HG02981 (cell line): ENCODE measurements at regions not wholly inside any gene's neighbourhood (a gene's known extent, or its start where the extent isn't known, plus 50 kb on each side); places are given as distances from the start of the nearest gene placed in this dataset.

Experiments
- ATAC-seq: cut with Tn5 transposase; IDR thresholded peaks from one replicate; pipeline ENCODE4 v1.9.1; 2021; ENCODE audit warnings: mild to moderate bottlenecking, moderate library complexity; ENCODE audit not compliant: unreplicated experiment

DNA sequence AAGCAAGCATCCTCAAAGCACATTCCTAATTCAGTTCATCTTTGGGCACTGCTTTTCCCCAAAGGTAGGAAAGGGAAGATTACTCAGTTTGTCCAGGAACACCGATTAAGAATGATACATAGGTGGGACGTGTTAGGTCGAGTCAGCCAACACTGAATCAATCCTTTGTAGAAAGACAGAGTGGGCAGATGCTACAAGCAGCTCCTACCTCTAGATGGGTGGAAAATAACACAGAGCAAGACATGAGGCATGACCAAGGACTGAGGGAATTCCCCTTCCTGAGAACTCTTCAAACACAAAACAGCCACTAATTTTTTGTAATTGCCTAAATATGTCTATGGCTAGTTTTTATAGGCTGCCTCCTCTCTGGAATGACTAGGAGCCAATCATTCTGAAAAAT is 331.7 kb downstream of the HNRNPD start:
- no peak for ATAC-seq

DNA sequence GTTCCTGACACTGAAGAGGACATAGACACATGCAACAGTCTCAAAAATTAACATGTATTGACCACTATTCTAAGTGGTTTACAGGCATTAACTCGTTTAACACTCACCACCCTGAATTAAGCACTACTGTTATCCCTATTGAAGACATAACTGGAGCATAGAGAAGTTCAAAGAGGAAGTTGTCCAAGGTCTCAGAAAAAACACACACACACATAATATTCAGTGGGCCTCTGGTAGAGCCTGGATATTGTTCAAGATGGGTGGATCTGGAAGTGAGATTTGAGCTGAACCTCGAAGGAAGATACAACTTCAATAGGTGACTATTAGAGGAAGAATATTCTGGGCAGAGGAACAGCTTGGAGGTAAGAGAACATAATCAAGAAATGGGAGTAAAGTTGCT is 334.9 kb downstream of the HNRNPD start:
- ATAC-seq = no peak

DNA sequence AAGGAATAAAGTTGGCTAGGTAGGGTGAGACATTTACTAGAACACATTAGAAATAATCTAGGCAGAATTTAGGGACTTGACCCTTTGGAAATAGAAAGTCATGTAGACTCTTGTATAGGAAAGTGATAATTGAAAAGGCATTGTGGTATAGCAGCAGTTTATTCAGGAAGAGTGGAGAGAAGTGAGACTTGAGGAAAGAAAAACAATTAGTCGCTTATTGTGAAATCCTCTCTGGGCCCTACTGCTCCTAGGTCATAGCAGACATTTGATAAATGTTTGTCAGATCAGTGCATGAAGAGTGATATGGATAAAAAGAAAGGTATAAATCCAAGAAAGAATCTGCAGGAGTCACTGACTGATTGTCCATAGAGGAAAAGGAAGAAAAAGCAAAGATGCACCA is 337.6 kb downstream of the HNRNPD start:
- ATAC-seq = no peak

DNA sequence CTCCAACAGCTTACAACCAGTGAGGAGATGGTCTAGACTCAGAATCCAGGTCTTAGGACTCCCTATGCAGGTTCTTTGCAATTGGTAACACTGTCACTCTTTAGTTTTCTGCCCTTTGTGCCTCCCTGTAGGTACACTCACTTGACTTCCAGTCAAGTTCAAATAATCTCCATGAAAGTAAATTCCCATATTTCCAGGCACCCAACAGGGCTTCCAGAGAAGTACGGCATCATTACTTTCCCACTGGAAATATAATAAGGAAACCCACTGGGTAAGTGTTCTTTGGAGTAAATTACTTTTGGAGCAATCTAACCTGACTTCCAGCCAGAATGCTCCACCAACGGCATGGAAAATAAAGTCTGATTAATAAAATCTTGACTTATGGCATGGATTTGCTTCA is 338.9 kb downstream of the HNRNPD start:
- ATAC-seq = no peak

DNA sequence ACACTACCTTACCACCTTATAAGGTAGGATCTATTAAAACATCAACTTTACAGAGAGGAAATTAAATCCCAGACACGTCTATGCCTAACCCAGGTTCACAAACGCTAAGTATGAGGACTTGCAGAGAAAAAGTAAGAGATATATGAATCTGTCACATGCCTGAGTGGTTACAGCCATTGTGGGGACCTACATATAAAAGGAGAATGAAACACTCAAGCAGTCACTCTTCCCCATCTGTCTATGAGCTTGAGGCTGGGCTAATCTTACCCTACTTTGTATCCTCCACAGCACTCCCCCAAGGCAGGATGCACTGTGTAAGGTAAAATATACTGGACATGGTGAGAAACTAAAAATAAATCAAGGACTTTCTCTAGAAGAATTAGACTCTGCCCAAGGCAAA is 339.9 kb downstream of the HNRNPD start:
- ATAC-seq = no peak

DNA sequence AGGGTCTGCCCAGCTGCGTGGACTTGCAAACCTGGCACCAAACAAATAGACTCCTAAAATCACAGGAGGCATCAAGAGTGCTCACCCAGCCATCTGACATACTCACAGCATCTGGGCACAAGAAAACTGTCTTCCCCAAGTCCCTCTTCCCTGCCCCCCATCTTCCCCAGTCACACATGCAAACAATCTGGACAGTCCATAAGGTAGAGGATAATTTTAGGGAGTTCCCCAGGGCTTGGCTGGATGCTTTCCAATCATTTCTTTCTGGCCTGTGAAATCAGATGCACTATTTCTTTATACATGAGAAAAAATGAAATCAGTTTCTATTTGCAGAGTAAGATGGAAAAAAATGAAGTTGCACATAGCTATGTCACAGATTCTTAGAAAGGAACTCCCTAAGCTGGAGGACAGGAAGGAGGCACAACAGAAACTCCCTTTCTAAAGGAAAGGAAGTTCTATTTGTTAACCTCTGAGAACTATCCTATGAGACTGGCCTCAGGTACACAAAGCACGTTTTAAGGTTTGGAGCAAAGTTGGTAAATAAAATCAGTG is 342.3 kb downstream of the HNRNPD start:
- ATAC-seq = no peak

DNA sequence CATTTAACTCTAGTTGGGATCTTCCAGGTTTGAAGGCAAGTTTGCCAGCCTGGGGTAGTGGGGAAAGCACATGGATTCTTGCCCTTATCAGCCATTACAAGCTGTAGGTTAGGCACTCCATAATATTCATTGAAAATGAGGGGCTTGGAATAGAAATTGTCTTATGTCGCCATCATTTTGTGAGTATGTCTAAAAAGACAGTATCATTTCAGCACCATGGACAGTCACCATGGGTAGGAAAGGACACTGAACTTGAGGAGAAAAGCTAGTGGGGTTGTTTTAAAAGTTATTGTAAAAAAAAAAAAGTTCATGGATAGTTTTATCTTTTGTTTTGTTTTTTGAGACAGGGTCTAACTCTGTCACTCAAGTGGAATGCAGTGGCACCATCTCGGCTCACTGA is 356.1 kb downstream of the HNRNPD start:
- ATAC-seq = no peak

DNA sequence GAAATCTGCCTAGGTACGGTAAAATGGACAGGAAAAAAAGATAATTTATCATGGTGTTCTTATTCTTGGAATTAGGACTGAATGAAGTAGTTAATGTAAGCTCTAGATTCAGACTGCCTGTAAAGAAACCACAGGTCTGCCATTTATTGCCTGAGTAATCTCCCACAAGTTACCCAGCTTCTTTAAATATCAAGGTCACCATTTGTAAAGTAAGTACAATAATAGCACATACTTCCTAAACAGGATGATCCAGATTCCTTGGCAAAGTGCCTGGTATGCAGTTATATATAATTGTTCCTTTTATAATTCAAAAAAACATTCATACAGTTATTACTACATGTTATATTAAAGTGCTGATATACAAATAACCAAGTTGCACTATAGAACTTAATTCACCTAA is 368.6 kb downstream of the HNRNPD start:
- ATAC-seq = no peak

DNA sequence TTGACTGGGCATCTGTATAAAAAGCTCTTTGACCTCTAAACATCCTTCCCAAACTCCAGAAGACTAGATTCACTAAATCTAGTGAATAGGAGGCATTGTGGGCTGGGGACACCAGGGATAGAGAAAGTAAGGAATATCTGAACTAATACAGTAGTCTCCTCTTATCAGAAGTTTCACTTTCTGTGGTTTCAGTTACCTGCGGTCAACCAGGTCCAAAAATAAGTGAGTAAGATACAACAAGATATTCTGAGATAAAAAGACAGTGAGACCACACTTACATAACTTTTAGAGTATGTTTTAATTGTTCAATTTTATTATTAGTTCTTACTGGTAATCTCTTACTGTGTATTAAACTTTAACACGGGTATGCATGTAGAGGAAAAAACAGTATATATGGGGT is 376.5 kb downstream of the HNRNPD start:
- ATAC-seq = no peak

DNA sequence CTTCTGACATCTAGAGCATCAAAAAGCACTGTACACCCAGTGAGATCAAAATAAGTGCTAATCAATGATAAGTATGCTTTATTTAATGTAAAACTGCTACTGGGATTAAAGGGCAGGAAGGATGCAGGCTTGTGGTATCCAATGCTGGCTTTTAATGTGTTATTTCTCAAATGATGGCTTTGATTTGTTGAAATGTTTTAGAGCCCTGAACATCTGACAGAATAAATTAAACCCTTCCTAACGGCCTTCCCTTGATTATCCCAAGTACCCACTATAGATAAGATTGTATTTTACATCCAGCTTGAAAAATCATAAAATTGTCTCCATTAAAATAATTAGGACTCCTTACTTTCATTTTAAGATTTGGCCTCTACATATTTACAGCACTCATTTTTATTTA is 382.9 kb downstream of the HNRNPD start:
- ATAC-seq = no peak

DNA sequence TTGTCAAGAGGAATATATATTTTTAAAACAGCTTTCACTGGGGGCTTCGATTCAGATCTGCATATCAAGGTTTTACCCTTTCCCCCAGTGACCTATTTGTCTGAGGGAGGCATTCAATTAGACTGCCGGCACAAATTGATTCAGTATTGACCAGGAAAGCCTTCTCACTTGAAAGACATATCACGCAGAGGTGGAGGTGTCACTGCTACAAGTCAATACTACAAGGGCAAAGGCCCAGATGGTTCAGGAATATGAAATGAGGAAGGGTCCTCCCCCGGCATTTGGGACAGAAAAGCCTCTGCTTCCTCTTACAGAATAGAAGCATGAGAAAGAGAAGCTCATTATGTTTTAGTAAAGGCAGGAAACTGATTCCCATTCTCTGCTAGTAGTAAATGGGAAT is 383.6 kb downstream of the HNRNPD start:
- ATAC-seq = no peak

DNA sequence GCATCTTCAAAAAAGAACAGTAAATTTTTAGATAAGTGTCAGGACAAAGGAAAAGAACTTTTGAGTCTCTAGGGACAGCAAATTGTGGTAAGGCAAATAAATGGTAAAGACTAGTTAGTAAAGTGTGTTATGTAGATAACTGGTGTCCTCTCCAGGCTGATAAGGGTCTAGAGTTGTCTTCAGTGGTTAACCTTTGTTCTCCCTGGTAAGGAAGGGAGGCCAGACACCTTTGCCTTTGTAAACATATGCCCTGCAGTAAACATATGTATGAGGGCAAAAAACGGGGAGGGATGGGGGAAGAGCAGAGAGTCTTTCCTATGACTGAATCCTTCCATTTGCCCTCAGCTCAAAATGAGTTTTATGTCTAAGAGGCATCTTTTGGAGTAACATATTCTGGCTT is 384.6 kb downstream of the HNRNPD start:
- ATAC-seq = no peak

DNA sequence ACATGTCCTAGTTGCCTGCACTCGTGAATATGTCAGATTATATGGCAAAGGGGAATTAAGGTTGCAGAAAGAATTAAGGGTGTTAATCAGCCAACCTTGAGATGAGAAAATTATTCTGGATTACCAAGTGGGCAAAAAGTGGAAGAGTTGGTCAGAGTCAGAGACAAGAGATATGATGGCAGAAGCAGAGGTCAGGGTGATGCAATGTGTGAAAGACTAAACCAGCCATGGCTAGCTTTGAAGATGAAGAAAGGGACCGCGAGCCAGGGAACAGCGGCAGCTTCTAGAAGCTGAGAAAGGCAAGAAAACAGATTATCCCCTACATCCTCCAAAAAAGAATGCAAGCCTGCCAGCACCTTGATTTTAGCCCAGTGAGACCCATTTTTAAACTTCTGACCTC is 385.6 kb downstream of the HNRNPD start:
- ATAC-seq = no peak

DNA sequence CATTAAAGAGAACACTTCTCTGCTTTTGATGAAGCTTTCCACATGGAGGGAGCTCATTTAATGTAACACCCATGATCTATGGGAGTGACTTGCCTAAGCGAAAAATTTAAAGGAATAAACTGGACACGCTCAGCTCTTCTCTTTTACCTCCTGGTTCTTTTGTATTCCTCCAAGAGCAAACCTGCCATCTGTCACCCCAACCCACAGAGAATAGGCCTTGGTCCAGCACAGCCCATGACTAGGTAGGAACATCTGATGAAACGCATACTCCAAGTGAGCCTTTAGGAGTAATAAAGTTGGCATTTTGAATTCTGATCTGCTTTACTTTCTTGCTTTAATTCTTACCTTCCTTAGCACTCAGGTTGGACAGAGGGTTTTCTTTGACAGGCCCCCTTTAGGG is 389.0 kb downstream of the HNRNPD start:
- no peak for ATAC-seq

DNA sequence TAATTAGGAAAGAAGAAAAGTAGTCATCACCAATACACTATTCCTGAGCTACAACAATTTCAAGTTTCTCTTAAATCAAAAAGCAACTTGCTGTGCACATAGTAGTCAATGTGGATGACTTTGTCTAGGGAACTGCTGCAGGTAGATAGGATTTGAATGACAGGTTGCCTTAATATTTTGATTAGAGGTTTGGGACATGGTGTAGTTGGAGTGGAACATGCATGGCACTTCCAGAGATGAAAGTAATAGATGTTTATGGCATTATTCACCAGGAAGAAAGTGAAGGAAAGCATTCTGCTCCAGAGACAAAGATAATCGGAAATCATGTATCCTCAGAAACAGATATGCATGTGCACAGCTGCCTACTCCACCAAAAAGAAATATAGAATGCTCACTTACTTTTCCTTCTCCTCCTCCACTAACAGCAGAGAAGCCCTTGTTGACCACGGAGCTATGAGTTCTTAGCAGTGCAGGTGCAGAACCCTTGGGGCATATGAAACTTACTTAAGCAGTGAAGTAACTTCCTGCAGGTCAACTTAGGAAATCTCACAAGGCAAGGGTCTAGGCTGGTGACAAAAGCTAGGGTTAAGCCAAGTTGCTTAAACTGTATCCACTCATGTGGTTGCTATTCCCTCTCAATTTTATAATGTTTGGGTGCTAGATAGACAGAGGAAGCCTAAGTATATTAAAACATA is 390.8 kb downstream of the HNRNPD start:
- no peak for ATAC-seq

DNA sequence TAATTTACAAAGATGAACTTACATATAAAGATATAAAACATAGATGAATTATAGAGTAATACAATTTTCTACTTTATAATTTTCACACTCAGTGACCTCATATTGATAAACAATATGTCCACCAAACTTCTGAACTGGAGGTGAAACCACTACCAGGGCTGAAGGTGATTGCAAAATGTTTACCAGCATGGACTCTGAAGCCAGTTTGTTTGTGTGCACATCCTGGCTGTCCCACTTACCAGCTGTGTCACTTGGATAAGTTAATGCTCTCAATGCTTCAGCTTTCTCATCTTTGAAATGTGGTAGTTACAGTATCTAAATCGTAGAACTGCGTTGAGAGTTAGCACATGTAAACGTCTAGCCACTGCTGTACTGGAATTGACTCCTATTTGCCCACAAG is 392.6 kb downstream of the HNRNPD start:
- ATAC-seq = no peak

DNA sequence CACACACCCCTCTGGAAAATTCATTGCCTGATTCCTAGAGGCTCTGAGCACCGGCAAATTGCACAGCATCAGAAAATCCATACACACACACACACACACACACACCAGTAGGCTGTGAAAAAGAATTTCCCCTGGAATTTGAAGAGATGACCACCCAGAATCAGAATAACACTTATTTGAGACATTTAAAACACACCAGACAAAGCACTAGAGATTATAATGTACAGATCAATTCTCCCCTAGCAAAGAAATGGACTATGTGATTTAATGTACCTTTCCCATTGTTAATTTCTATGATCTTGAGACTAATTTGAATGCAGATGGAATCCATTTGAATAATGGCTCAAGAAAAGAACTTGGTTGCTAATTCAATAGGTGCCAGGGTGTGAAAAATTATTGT is 399.3 kb downstream of the HNRNPD start:
- no peak for ATAC-seq

DNA sequence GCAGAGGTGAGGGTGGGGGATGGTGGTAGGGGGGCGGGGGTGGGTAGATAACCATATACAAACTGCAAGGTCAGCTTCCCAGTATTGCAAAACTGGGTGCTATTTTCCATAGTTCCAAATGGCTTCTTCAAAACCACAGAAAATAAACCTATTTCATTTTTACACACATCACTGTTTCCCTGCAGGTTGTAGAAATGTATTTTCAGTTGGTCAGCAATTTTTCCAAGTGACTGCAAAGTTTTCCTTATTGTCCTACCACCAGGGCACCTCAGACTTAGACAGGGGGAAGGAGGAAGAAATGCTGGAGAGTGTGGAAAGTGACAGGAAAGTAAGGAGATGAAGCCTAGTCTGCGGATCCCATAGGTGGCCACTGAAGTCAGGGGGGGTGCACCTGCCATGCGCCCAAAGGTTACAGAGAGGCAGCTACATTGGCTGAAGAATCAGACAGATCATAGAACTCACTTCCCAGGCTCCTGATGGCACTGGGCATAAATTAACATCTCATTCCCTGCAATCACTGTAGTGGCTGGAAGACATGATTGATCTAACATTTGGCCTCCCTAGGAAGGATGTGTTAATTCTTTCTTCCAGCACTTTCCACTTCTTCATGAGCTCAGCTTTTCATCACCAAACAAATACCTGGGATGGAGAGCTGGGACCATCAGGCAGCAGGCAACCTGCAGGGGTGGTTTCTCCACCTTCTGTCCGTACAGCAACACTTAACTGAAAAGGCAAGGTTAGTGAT is 402.0 kb downstream of the HNRNPD start:
- no peak for ATAC-seq

DNA sequence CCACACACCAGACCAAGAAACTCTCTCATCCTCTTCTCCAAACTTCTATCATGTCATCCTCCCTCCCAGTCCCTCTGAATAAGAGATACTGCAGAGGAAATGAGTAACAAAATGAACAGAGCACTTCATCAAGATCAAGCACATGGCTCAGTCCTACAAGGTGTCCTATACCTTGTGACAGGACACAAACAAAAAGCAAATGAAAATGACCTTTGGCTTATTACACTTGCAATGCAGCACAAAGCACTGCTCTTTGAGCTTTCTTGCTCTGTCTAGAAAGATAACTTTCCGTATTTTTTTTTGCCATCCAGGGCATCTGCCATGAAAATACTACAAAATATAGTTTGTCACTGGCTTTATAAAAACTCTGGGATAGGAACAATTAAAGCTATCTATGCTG is 402.7 kb downstream of the HNRNPD start:
- ATAC-seq = no peak

DNA sequence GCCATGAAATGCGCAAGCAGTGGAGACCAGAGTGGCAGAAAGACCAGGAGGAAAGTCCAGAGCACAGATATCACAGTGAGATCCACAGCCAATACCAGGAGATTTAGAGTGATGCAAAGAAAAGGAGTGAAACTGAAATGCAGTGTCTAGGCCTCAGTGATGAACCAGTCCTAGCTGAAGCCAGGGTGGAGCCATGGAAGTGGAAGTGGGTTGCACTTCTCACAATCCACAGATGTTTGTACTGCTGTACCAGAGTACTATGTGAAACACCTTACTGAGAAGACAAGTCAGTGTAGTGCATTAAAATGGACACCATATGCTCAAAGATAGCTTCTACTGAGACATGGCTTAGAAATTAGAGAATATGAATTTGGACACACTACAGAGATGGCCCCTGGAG is 403.3 kb downstream of the HNRNPD start:
- no peak for ATAC-seq

DNA sequence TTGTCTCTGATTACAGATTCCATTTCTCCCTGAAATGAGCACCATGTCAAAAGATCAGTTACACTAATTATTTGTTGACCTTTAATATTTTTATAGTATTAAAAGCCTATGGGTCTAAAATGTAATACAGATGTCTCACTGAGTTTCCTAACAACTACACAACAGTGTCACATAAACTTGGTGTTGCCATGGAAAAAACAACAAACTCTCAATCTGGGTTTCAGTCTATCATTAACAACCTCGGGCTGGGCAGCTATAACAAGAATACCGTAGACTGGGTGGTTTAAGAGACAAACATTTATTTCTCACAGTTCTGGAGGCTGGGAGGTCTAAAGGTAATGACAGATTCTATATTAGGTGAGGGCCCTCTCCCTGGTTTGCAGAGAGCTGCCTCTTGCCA is 407.1 kb downstream of the HNRNPD start:
- ATAC-seq = no peak

DNA sequence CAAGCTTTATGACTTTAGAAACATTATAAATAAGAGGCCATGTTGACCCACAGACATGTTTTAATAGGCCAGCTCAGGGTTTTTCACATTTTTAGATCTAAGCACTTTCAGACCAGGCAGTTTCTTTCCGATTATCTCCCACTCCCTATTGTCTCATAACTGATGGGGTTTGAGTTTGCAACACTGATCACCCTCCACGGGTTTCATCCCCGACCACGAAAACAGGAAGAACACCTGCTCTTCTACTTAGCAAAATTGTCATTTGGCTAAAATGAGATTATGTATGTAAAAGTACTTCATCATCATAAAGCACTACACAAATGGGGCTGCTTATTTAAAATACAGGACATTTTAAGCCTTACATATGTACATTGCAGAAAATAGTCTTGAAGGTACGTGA is 407.9 kb downstream of the HNRNPD start:
- no peak for ATAC-seq

DNA sequence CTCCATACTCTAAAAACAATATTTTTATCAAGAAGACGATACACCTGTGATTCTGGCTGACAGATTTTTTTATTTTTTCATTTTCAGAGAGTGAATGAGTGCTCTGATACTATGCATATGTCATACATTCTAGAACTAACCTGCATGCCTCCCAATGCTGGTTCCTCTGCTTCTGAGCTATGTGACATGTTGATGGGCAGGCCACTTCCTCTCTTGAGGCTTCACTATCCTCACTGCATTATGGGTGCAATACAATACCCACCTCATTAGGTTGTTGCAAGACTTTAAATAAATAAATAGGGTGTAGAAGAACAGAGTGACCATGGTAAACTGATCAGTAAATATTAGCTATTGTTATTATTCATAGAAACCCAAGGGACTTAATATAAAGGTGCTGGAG is 408.3 kb downstream of the HNRNPD start:
- no peak for ATAC-seq
